Choroid plexus epithelial cell (primary cell): ENCODE measurements at regions not wholly inside any gene's neighbourhood (a gene's known extent, or its start where the extent isn't known, plus 50 kb on each side); places are given as distances from the start of the nearest gene placed in this dataset.
"Not testable (repeated sequence)": the region's sequence is repeated elsewhere in the genome, so short reads cannot be mapped to it uniquely, and the experiment has no call there.

Source experiments
- DNase-seq: peaks from one replicate; pipeline ENCODE4 v3.0.0-alpha.2; 2010; ENCODE audit warnings: low read depth
- H3K4me3 ChIP-seq: 2 replicates; pipeline ENCODE4 v1.5.1; 2011; ENCODE audit warnings: low read depth, mild to moderate bottlenecking, control low read depth, low read length, moderate library complexity
- CTCF ChIP-seq: conservative IDR thresholded peaks from 2 replicates; pipeline ENCODE4 v1.5.1; 2011; ENCODE audit warnings: low read depth, mild to moderate bottlenecking, control low read depth, inconsistent platforms, low read length, moderate library complexity

- no peak for DNase-seq
- H3K4me3 ChIP-seq, result no peak overlapping the region
- TF ChIP-seq CTCF, result no peak
Measured at GRCh38 chr7:65744406-65744805, 128.5 kb upstream of the VKORC1L1 start.

GRCh38 chr7:65746398-65746669 lies 126.5 kb upstream of the VKORC1L1 start:
- peak; percentile 39 for DNase-seq
- TF ChIP-seq CTCF, result no peak
- no peak overlapping the region for H3K4me3 ChIP-seq

GRCh38 chr7:65749039-65749438 lies 123.8 kb upstream of the VKORC1L1 start:
- H3K4me3 ChIP-seq, result no peak overlapping the region
- no peak for DNase-seq
- TF ChIP-seq CTCF, result no peak

GRCh38 chr7:65749518-65749917 lies 123.4 kb upstream of the VKORC1L1 start:
- no peak overlapping the region for H3K4me3 ChIP-seq
- DNase-seq, result no peak
- TF ChIP-seq CTCF, result no peak

- peak overlapping the region; percentile 98 for H3K4me3 ChIP-seq
- TF ChIP-seq CTCF, result no peak
- peak; percentile 90 for DNase-seq
Measured at GRCh38 chr7:65750511-65751344, 122.1 kb upstream of the VKORC1L1 start.

GRCh38 chr7:65754070-65754469 lies 118.8 kb upstream of the VKORC1L1 start:
- not testable (repeated sequence) for H3K4me3 ChIP-seq, DNase-seq

- not testable (repeated sequence) for DNase-seq, H3K4me3 ChIP-seq
Measured at GRCh38 chr7:65758991-65759390, 113.9 kb upstream of the VKORC1L1 start.

GRCh38 chr7:65762712-65763111 lies 110.2 kb upstream of the VKORC1L1 start:
- H3K4me3 ChIP-seq, result not testable (repeated sequence)
- peak; percentile 51 for DNase-seq

- peak; percentile 33 for DNase-seq
- not testable (repeated sequence) for H3K4me3 ChIP-seq
Measured at GRCh38 chr7:65763114-65763513, 109.8 kb upstream of the VKORC1L1 start.

GRCh38 chr7:65770473-65771225 lies 102.2 kb upstream of the VKORC1L1 start:
- peak; percentile 96 for DNase-seq
- H3K4me3 ChIP-seq, result peak overlapping the region; percentile 93

GRCh38 chr7:65771226-65771569 lies 101.7 kb upstream of the VKORC1L1 start:
- peak overlapping the region; percentile 93 for H3K4me3 ChIP-seq
- not testable (repeated sequence) for DNase-seq

- DNase-seq, H3K4me3 ChIP-seq: not testable (repeated sequence)
Measured at GRCh38 chr7:65776677-65777076, 96.2 kb upstream of the VKORC1L1 start.

GRCh38 chr7:65789943-65790342 lies 82.9 kb upstream of the VKORC1L1 start:
- DNase-seq, H3K4me3 ChIP-seq: not testable (repeated sequence)
